ENCODE measurements at regions not wholly inside any gene's neighbourhood (a gene's known extent, or its start where the extent isn't known, plus 50 kb on each side); places are given as distances from the start of the nearest gene placed in this dataset.
"Not testable (repeated sequence)": the region's sequence is repeated elsewhere in the genome, so short reads cannot be mapped to it uniquely, and the experiment has no call there.

DNA sequence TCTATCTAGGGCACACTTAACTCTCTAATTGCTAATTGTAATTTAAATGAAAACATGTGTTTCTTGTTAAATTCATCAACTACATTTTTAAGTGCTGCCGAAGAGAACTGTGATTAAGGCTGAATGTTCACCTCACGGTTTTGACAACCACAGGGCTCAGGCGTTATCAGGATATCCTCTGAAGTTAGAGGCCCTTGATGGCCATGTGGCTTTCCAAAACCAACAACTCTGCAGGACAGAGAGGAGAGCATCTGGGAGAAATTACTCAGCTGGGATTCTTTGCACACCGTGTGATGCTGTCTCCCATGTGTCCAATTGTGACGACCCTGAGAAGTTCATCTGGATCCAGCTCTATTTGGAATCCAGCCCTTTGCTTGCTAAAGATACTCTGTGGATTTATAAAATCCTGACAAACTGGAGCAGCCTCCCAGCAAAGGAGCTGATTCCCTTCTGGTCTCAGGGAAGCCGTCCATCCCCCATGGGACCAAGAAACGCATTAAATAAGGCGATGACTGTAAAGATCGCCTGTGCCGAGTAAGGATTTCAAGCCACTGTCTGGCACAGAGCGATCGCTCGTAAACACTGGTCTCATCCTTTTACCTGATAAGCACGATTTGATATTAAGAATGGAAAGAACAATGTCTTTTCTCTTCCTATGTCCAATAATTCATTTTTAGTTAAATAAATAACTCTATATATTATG, 401.1 kb downstream of the CD83 start:
- peaks cover 5% of the 10 kb centered on the region for H3K4me1 ChIP-seq
- no peak overlapping the region for H3K4me3 ChIP-seq
- no peaks in the 10 kb centered on the region for H3K9me3 ChIP-seq (replicated peaks)
- H3K27me3 ChIP-seq (ENCODE audit: low read depth): no peaks in the 10 kb centered on the region
- H3K36me3 ChIP-seq: no peaks in the 10 kb centered on the region
- DNase-seq: no peak
- TF ChIP-seq, protein P1, sequence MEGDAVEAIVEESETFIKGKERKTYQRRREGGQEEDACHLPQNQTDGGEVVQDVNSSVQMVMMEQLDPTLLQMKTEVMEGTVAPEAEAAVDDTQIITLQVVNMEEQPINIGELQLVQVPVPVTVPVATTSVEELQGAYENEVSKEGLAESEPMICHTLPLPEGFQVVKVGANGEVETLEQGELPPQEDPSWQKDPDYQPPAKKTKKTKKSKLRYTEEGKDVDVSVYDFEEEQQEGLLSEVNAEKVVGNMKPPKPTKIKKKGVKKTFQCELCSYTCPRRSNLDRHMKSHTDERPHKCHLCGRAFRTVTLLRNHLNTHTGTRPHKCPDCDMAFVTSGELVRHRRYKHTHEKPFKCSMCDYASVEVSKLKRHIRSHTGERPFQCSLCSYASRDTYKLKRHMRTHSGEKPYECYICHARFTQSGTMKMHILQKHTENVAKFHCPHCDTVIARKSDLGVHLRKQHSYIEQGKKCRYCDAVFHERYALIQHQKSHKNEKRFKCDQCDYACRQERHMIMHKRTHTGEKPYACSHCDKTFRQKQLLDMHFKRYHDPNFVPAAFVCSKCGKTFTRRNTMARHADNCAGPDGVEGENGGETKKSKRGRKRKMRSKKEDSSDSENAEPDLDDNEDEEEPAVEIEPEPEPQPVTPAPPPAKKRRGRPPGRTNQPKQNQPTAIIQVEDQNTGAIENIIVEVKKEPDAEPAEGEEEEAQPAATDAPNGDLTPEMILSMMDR (IDR thresholded peaks at IDR 0.05; ENCODE audit: borderline replicate concordance): no peak
- no peak overlapping the region for H3K27ac ChIP-seq (replicated peaks)
- intact Hi-C loops (cut with micrococcal nuclease): no loop called here

DNA sequence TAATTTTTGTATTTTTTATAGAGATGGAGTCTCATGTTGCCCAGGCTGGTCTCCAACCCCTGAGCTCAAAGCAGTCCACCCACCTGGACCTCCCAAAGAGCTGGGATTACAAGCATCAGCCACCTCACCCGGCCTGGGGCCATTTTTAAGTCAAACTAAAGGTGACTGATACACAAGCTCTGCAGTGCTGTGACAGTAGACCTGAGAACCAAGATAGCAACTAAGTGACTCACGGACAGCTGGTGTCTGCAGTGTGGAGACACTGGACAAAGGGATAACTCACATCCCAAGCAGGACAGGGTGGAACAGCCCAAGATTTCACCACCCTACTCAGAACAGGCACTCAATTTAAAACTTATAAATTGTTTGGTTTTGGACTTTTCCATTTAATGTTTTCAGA, 402.5 kb downstream of the CD83 start:
- no peaks in the 10 kb centered on the region for H3K9me3 ChIP-seq (replicated peaks)
- TF ChIP-seq, protein P1 (IDR thresholded peaks at IDR 0.05; ENCODE audit: borderline replicate concordance): no peak
- no peaks in the 10 kb centered on the region for H3K27me3 ChIP-seq (ENCODE audit: low read depth)
- peaks cover 5% of the 10 kb centered on the region for H3K4me1 ChIP-seq
- H3K27ac ChIP-seq (replicated peaks): no peak overlapping the region
- DNase-seq: no peak
- intact Hi-C loops (cut with micrococcal nuclease): no loop called here
- no peaks in the 10 kb centered on the region for H3K36me3 ChIP-seq
- H3K4me3 ChIP-seq: no peak overlapping the region

DNA sequence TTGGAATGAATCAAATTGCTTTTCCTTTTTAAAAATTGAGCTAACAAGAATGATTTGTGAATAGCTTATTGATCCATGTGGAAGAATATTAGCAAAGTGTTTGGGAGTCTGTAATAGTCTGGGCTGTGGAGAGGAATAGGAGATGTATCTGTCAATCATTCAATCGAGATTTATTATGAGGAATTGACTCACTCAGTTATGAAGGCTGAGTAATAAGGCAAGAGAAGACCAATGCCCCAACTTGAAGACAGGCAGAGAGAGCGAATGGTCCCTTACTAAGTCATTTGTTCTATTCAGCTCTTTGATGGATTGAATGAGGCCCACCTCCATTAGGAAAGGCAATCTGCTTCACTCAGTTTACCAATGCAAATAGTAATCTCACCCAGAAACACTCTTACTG, 403.0 kb downstream of the CD83 start:
- no peaks in the 10 kb centered on the region for H3K27me3 ChIP-seq (ENCODE audit: low read depth)
- TF ChIP-seq, protein P1 (IDR thresholded peaks at IDR 0.05; ENCODE audit: borderline replicate concordance): no peak
- no peaks in the 10 kb centered on the region for H3K9me3 ChIP-seq (replicated peaks)
- H3K27ac ChIP-seq (replicated peaks): no peak overlapping the region
- no peak overlapping the region for H3K4me3 ChIP-seq
- peaks cover 5% of the 10 kb centered on the region for H3K4me1 ChIP-seq
- intact Hi-C loops (cut with micrococcal nuclease): no loop called here
- DNase-seq: no peak
- H3K36me3 ChIP-seq: no peaks in the 10 kb centered on the region

- peaks cover 5% of the 10 kb centered on the region for H3K4me1 ChIP-seq
Observed at GRCh38 chr6:14521141-14521540, 403.6 kb downstream of the CD83 start.

DNA sequence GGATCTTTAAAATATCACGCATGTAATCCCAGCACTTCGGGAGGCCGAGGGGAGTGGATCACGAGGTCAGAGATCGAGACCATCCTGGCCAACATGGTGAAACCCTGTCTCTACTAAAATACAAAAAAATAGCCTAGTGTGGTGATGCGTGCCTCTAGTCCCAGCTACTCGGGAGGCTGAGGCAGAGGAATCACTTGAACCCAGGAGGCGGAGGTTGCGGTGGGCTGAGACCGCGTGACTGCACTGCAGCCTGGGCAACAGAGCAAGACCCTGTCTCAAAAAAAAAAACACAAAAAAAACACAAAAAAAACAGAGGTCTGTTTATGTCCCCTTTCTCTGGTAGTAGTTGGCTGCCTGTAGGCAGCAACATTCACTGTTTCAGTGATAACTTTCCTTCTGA, 404.3 kb downstream of the CD83 start:
- H3K27ac ChIP-seq (replicated peaks); H3K4me1 ChIP-seq; H3K4me3 ChIP-seq; DNase-seq; H3K36me3 ChIP-seq; H3K27me3 ChIP-seq (ENCODE audit: low read depth); intact Hi-C loops (cut with micrococcal nuclease); H3K9me3 ChIP-seq (replicated peaks): not testable (repeated sequence)

More at GRCh38 chr6:14521141-14521540, 403.6 kb downstream of the CD83 start:
- Histone ChIP-seq H3K27me3 (ENCODE audit: low read depth) (no peaks in the 10 kb centered on the region), H3K36me3 (no peaks in the 10 kb centered on the region), H3K4me3 (no peak overlapping the region), H3K27ac (replicated peaks) (no peak overlapping the region), H3K9me3 (replicated peaks) (no peaks in the 10 kb centered on the region)
- DNase-seq: no peak
- intact Hi-C loops (cut with micrococcal nuclease): no loop called here
- TF ChIP-seq, protein P1 (IDR thresholded peaks at IDR 0.05; ENCODE audit: borderline replicate concordance): no peak

- H3K27me3 ChIP-seq (ENCODE audit: low read depth): no peaks in the 10 kb centered on the region
- H3K4me1 ChIP-seq: no peaks in the 10 kb centered on the region
- no peak overlapping the region for H3K27ac ChIP-seq (replicated peaks)
- H3K4me3 ChIP-seq: no peak overlapping the region
- DNase-seq: no peak
- TF ChIP-seq, protein P1 (IDR thresholded peaks at IDR 0.05; ENCODE audit: borderline replicate concordance): no peak
- no peaks in the 10 kb centered on the region for H3K36me3 ChIP-seq
- peaks cover 10% of the 10 kb centered on the region for H3K9me3 ChIP-seq (replicated peaks)
- intact Hi-C loops (cut with micrococcal nuclease): no loop called here
Observed at GRCh38 chr6:14524319-14524718, 406.7 kb downstream of the CD83 start.
